ENCODE measurements at regions not wholly inside any gene's neighbourhood (a gene's known extent, or its start where the extent isn't known, plus 50 kb on each side); places are given as distances from the start of the nearest gene placed in this dataset.

DNA sequence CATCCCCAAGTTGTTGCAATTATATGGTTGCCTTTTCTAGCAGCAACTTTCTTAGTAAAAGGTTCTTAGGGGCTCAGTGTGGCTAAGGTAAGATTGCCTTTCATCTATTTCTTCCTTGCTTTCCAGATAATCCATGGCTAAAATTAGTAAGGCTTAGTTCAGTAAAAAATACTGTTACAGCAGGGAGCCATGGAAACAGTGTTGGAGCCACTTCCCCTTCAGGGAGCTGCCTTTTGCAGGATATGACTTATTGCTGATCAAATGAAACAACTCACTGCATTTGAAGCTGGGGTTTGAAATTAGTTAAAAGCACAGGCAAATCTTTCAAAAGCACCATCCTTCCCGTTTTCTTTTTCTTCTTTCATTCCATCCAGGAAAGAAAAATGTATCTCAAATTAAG lies 184.3 kb downstream of the C11orf87 start:
- TF ChIP-seq GATA2 (IDR thresholded peaks at IDR 0.05; ENCODE audit: low read depth, low read length): no peak
- TF ChIP-seq GATA3 (IDR thresholded peaks at IDR 0.05; ENCODE audit: low read depth, low read length): no peak

Measured in SH-SY5Y (cell line).